ENCODE measurements at regions not wholly inside any gene's neighbourhood (a gene's known extent, or its start where the extent isn't known, plus 50 kb on each side); places are given as distances from the start of the nearest gene placed in this dataset.

DNA sequence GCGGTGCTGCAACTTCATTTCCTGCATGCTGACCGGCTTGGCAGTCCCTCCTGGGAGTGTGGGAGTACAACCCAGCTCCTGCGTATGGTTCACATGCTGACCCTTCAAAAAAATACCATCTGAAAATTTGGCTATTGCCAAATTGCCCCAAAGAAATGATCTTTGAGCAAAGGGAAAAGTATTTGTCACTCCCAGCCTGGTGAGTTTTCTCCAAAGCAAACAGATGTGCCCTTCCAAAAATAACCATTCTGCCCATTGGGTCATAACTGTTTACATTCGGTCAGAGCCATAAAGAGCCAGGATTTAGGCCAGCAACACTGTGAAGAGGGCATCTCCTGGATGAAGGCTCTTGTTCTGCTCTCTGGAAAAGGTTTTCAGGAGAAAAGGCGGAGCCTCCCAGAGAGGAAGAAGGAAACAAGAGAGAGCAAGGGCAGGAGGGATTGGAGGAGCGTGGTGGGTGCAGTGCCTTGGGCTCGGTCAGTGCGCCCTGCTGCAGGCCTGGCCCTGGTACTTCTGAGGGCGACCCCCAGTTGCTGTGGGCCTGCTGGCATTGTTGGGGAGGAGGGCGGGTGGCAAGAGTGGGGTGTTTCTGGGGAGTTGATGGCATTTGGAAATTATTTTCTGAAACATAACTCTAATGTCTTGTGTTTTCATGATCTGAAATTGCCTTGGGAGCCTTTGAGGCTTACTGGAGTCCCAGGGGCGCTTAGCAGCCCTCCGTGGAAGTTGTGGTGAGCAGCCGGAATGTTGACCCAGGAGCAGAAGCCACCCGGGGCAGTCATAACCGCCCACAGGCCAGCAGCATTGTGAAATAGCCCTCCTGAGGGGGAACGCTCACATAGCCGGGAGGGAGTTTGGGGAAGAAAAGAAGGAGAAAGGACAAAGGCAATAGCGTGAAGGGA lies 248.4 kb downstream of the MYLK4 start:
- no peak for DNase-seq

DNA sequence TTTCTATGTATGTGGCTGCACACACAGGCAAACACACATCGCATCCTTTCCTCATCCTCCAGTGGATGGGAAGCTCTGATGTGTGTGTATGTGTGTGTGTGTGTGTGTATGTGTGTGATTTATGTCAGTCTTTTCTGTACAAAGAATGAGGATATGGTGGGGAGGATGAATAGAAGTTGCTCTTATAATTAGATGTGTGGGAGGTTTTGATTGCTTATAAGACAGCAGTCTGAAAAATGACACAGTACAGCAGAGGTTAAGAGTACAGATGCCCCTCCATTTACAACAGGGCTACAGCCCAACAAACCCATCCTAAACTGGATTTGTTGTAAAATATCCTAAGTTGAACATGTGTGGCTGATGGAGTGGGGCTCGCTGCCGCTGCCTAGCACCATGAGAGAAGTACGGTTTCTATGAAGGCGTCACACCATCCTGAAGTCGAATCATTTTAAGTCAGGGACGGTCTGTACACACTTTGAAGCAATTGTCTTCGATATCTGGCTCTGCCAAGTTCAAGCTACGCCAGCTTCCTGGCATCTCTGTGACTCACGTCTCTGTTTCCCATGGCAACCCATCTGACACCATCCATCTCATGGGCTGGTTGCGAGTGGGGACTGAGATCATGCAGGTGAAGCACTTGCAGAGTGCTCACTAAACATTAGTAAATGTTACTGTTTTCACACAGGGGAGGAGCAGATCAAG lies 252.6 kb downstream of the MYLK4 start:
- peak in 1 of 2 experiments; percentile 8 for DNase-seq

DNA sequence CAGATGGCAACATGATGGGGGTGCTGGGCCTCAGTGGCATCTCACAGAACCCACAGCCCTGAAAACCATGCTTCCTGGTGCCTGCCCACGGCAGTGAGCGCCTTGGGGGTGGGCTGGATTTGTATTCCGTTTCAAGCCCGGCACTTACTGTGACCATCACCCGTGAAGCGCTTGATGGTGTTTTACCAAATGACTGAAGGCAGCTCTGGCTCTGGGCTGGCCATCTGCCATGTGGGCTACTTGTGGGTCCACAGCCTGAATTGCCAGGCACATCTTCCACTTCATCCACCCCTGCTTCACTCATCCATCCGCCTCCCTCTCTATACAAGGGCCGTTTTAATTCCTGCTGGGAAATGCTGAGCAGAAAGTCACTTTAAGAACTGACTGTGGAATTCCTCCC lies 250.9 kb upstream of the GMDS start:
- no peak for DNase-seq

DNA sequence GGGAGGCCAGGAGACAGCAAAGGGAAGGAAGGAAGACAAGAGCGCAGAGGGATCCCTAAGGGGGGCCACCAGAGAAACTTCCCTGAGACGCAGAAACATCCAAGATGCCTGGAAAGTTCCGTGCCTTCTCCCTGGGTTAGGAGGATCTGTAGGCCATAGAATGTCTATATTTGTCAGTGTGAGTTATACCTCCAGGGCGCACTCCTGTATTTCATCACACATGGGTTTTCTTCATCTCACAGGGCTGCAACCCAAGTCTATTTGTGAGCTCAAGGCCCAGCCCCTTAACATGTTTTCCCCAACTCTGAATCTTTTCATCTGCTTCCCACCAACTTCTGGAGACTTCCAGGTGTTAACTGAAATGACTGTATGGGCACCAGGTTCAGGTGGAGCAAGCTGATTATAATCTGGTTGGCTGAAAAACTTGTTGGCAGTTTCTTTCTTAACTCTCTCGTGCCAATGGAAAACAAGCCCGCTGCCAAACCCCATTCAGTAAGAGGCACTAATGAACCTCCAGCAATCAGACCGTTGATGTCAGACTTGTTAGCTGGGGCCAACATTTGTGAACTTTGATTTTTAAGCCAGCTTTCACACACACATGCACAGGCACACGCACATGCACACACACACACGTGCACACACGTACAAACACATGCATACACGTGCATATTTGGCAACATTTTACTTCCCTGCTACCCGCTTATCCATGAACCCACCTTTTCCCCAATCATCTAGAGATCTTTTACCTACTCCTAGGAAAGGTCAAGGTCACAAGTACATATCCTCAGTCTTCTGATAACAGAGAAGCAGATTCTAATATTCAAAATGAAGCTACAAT lies 247.5 kb upstream of the GMDS start:
- no peak for DNase-seq

DNA sequence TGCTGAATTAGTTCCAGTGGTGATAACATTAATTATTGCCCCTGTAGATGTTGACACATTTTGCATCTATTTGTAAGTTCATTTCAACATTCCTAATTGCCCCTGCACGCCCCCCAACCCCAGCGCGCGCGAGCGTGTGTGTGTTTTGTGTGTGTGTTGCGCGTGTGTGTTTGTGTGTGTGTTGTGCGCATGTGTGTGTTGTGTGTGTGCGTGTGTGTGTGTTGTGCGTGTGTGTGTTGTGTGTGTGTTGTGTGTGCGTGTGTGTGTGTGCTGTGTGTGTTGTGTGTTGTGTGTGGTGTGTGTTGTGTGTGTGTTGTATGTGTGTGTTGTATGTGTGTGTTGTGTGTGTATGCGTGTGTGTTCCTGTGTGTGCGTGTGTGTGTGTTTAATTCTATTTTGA lies 245.7 kb upstream of the GMDS start:
- DNase-seq = no peak

DNA sequence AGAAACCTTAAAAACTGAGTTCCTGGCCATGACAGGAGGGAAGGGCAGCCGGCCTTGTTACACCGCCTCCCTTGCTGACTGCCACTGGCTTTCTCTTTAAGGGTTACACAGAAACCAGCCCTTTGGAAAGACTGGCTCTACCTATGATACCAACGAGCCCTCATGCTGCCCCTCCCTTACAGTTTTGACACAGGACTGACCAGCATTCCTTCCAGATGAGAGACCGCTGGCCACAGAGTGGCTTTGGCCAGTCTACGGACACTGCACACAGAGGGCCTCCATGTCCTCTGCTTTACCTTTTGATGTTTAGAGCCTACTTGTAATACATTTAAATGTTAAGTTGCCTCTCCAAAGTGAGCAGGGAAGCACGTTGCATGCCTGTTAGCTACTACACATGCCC lies 243.2 kb upstream of the GMDS start:
- DNase-seq = no peak

DNA sequence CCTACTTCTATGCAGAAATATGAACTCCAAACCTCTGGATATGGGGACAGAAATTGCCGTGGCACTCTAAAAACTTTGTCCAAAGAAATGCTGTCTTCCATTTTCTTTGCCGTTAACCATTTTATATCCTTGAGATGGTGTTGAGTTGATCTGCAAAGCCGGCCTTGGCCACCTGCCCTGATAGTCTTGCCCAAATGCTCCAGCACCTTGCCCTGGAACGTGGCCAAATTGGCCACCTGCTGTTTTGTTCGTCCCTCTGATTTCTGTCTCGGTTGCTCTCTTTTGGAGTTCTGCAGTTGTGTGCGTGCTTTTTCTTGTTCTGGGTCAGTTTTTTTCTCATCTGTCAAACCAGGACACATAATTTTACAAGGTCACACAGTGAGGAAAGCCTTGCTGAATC lies 239.7 kb upstream of the GMDS start:
- peak; percentile 71 to 94 for DNase-seq

DNA sequence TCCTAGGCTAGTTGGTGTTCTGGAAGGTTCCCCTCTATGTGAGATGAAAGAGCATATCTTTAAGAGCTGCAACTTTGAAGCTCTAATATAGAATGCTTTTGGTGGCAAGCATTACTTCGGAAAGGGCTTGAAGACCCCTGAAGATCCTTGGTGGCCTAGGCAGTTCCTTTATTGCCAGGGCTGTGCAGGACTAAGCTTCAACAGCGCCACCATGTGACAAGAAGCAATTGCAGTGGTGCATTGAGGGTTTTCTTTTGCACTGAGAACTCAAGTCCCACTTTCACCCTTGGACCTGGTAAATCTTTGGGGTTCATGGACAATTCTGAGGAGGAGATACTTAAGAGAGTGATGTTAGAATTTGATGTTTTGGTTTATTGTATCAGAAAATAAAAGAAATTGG lies 237.4 kb upstream of the GMDS start:
- no peak for DNase-seq

DNA sequence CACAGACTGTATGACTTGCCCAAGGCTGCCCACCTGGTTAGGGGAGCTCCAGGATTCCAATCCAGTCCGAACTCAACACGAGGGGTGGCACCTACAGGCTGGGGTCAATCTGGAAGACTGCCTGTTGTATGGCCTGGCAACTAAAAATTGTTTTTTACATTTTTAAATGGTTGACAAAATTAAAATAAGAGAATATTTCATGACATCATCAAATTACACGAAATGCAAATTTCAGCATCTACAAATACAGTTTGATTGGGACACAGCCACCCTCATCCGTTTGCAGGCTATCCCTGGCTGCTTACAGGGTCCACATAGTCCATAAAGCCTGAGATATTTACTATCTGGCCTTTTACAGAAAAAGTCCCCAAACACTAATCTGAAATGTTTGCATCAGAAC lies 235.9 kb upstream of the GMDS start:
- DNase-seq = no peak

DNA sequence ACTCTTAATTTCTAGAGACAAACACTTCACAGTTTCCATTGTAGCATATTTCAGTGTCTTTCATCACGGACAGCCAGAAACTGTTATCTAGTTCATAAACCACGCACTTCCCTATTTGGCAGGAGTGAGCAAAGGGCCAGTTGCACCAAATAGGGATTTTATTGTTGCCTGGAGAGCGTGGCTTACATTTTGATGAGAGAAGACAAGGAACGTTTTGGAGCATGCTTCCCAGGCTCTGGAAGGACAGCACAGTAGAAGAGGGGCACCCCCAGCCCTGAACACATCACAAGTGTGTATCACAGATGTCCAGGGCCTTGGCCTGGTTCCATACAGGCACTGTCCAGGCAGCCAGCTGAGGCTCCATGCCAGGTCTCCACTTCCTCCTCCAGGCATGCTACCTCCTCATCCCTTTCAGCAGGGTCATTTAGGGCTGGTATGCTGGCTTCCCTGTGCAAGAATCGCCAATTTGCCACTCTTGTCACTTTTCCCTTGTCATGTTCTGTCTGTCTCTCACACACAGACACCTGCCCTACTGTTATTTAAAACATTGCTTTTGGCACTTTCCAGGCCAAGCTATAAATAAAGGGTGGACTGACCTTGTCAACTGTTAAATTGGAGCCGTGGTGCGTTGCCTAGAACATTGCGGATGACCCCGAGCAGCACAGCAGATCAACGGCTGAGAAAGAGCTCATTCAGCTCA lies 235.0 kb upstream of the GMDS start:
- DNase-seq = no peak

DNA sequence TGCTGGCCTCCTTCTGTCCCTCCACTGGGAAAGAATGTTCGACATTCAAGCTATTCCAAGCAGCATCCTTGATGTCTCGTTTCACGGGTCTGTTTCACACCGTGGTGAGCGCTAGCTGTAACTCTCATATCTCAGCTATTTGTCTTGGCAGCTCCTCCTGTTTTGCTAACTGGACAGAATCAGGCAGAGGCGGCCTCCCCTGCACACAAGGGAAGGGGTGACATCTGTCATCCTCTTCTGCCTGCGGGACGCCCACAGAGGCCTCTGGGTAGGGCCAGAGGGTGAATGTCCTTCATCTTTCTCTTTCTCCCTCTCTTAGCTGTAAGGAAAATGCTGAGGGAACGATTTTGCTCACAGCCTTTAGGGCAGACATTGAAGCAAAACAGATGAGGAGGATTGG lies 232.8 kb upstream of the GMDS start:
- peak; percentile 10 to 31 for DNase-seq

DNA sequence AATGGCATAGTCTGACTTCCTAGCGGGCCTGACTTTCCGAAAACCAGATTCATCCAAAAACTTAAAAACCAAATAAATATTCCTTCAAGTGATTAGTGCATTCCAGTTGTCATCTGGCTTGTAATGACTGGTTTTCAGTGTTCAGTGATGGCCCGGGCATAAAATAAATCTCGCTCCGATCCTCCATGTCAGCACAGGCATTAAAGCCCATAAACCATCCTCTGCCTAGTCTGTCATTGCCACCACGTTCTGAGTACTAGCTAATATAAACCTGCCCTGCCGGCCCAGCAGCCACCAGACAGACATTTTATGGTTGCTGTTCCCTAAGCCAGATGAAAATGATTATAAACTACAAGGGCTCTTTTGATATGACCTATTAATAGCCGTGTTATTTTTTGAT lies 232.3 kb upstream of the GMDS start:
- DNase-seq = no peak

DNA sequence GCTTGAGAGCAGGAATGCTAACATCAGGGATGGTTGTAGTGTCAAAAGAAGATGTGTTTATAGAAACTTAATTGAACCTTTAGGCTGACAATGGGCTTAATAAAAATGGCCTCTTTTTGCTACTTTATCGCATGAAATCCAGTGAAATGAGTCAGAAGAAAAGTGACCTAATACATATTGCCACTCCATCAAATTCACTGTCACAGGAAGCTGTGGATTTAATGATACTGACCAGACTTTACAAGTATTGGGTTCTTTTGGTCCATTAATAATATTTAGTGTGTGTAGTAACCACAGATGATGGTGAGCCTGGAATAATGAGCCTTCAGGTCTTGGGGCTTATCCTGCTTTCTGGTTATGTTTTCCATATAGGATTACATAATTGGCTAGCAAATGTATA lies 231.8 kb upstream of the GMDS start:
- DNase-seq = no peak

DNA sequence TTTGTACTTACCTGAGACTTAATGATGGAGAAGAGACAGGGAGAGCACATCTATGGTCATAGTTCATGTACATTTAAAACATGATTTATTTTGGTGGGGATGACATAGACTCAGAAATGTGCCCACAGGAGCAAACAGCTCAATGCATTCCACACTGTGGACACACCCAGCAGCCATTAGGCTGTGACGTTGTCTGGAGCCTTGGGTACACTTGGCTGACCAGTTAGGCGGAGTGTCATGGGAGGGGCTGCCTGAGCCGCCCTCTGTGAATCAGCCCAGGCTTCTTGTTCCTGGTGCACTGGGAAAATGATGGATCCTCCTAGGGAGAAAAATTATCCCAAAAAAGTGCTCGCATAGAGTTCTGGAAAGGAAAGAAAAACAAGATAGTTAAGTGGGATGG lies 231.0 kb upstream of the GMDS start:
- DNase-seq = no peak

DNA sequence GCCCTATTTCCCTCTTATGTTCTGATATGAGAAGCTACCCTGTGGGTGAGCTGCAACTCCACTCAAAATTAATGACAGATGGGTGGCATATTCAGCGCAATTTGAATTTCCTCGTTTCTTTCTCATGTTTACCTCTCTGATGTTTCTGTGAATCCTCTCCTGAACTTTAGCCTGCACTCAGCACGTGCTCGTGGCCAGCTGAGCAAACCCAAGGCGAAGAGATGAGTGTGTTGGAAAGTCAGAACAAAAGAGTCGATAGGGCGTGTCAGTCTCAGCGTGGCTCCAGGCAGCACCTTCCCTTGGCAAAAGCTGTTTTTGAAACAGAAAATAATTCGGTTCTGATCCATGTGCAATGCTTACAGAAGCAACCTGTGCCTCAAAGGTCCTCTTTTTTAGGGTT lies 226.1 kb upstream of the GMDS start:
- no peak for DNase-seq

DNA sequence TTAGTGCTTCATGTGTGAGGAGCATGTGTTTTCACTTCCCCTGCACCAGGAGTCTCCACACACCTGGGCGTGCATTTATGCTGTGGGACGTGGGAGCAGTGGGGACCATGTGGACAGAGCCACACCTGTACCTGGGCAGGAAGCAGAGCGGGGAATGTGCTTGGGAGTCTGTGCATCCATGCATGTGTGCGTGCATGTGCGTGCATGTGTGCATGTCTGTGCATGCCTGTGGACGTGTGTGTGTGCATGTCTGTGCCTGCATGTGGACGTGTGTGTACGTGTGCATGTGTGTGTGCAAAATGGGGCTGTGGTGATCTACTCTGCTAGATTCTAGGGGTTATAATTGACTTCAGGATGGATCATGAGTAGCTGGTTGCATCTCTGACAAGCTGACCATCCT lies 224.0 kb upstream of the GMDS start:
- no peak for DNase-seq

DNA sequence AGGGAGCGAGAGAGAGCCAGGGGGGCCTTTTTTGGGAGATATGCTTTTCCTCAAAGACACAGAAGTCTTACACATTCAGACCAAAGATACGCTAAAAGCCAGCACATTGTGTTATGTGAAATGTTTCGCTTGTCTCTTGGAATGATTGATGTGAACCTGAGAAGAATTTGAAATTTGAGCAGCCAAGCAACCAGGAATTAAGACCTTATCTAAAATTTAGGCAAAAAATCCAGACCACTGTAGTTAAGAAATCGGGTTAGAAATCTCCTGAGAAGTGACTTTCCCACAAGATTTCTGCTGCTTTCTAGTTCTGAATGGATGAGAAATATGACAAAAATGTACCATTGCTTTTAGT lies 223.2 kb upstream of the GMDS start:
- DNase-seq = no peak

DNA sequence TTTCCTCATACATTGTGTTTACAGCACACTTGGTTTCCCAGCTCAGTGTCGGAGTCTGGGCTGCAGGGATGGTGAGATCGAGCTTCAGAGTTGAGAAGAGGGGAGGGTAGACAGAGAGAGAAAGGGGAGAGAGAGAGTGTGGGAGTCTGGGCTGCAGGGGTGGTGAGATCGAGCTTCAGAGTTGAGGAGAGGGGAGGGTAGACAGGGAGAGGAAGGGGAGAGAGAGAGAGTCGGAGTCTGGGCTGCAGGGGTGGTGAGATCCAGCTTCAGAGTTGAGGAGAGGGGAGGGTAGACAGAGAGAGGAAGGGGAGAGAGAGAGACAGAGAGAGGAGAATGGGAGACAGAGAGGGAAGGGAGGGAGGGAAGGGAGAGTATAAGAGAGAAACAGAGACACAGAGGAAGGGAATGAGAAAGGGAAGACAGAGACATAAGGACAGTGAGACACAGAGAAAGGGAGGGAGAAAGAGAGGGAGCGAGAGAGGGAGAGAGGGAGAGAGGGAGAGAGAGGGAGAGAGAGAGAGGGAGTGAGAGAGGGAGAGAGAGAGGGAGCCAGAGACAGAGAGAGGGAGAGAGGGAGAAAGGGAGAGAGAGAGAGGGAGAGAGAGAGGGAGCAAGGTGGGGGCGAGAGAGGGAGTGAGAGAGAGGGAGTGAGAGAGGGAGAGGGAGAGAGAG lies 222.7 kb upstream of the GMDS start:
- no peak for DNase-seq

DNA sequence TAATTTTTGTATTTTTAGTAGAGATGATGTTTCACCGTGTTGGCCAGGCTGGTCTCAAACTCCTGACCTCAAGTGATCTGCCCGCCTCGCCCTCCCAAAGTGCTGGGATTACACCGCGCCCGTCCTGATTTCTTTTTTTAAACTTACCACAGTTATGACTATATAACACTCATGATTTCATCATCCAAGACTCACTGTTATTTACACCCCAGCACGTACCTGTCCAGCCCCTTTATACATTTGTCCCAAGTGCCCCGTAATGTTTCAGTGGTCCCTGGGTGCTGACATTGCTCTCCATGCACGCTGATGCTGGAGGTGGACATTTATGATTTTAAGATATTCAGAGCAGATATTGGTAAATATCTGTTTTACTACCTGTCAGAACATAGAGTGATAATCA lies 219.9 kb upstream of the GMDS start:
- DNase-seq = no peak

DNA sequence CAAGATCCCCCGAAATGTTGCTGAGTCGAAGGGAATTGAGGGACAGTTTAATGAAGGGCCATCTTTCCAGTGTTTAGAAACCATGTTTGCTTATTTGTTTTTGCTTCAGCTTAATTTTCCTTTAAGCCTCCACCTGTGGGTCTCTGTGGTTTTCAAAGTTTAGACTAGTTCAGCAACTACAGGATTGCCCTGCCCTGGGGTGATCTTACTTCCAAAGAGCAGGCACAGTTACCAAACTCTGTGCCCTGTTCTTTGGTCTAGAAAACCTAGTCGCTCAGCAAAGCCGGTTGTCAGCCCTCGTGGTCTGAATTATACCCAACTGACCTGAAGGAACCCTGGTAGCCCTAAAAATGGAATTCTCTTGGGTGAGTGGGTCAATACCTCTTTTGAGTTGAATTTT lies 219.2 kb upstream of the GMDS start:
- DNase-seq = no peak

DNA sequence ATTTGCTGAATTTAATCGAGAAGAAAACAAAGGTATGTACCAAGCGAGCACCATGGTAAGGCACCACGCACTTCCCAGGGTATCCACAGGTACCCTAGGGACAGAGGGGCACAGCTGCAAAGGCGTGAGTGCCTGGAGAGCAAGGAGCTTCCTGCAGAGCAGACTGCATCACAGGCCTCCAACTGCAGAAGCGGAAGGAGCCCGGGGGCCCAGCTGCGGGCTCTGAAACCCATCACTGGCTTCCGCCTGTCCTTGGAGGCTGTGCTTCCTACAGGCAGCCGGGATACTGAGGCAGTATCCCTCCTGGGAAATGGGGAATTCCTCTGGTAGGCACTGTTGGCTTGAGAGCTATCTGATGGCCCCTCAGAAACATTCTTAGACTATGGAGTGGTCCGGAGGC lies 217.4 kb upstream of the GMDS start:
- DNase-seq = no peak

DNA sequence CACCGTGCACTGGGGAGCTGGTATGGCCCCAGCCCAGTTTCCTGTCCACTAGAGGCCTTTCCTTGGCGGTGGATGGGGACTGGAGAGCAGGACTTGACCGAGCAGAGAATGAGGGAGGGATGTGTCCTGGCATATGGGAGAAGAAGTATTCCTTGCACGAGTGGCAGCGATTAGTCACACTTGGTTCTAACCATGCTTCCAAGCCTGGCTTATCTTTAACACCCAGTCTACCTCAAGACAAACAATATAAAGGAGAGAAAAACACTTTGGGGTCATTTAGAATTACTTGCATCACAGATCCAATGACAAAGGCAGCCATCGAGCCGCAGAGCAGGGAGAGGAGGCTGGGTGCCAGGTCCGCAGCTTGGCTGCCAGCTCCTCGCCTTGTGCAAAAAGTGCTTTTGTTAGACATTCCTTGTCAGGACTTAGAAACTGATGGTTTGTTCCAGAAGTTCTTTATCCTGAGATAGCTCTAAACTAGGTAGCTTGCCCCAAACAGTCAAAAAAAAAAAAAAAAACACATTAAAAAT lies 214.9 kb upstream of the GMDS start:
- no peak for DNase-seq
